ENCODE measurements at regions not wholly inside any gene's neighbourhood (a gene's known extent, or its start where the extent isn't known, plus 50 kb on each side); places are given as distances from the start of the nearest gene placed in this dataset.

DNA sequence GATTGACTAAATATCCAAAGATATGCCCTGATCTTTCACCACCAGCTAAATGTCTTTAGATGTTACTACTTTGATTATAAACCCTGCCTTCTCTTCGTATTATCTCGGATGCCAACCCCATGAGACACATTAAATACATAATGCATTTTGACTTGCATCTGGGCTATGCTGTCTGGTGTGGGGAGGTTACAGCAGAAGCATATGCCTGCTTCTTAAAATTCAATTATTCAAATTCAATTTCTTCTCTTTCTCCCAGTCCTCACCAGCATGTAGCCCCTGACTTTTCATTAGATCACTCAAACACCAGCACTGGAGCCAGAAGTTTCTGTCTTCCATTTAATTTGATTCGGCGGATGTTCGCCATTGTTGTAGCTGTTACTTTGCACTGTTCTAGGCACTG lies 360.7 kb upstream of the CAMK1G start (continued):
- no peak for TF ChIP-seq REST (IDR thresholded peaks at IDR 0.05; ENCODE audit: unreplicated experiment)
- TF ChIP-seq POLR2AphosphoS5 (IDR thresholded peaks at IDR 0.05; ENCODE audit: low read depth) = no peak
- TF ChIP-seq STAT1 (IDR thresholded peaks at IDR 0.05; ENCODE audit: unreplicated experiment) = no peak

DNA sequence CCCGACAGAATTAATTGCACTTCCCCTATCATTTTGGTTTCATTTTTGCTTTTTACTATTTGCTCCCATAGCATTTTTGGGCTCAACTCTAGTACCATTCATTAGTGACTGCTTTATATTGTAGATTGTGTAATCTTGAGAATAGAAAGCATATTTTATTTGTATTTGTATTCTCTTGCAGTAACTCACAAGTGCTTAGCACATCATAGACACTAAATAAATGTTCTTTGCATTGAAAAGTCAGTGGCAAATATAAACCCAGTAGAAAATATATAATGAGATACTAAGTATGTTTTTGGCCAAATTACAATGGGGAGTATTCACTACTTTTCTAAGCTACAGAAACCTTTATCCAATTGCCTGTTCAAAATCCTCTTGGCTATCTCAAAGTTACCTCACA lies 359.7 kb upstream of the CAMK1G start:
- H3K9me2 ChIP-seq (ENCODE audit: insufficient read depth) = 0 out of 2 replicates have a peak, but pooled peaks cover 9% of the 10 kb centered on the region
- no peak overlapping the region for H3K4me3 ChIP-seq
- Mint-ChIP-seq H3K27ac (no peak overlapping the region), H3K36me3 (ENCODE audit: low read depth) (no peaks in the 10 kb centered on the region), H3K4me3 (no peak overlapping the region), H3K27me3 (ENCODE audit: insufficient read depth, low read depth, poor library complexity) (peaks cover 2% of the 10 kb centered on the region), H3K4me1 (peaks cover 16% of the 10 kb centered on the region), H3K9me3 (no peaks in the 10 kb centered on the region)
- H2AFZ ChIP-seq = 0 out of 2 replicates have a peak overlapping the region, but pooled peaks have one; percentile 34
- no peak for TF ChIP-seq NANOG (IDR thresholded peaks at IDR 0.05; ENCODE audit: borderline replicate concordance)
- TF ChIP-seq ETS1 (IDR thresholded peaks at IDR 0.05) = no peak
- no peak overlapping the region for H3K27ac ChIP-seq (ENCODE audit: low read depth)
- no peaks in the 10 kb centered on the region for H4K20me1 ChIP-seq (replicated peaks; ENCODE audit: insufficient read depth)
- DNase-seq (ENCODE audit: low spot score) (no peak), ATAC-seq (no peak)
- H3K36me3 ChIP-seq (ENCODE audit: insufficient read depth) = no peaks in the 10 kb centered on the region
- H3K4me1 ChIP-seq (ENCODE audit: insufficient read depth) = peaks cover 16% of the 10 kb centered on the region
- H3K4me2 ChIP-seq = no peak overlapping the region
- H3F3A ChIP-seq (replicated peaks; ENCODE audit: low read depth) = no peaks in the 10 kb centered on the region
- H3K27me3 ChIP-seq (ENCODE audit: insufficient read depth) = no peaks in the 10 kb centered on the region
- H3K79me2 ChIP-seq (replicated peaks; ENCODE audit: insufficient read depth) = no peaks in the 10 kb centered on the region

DNA sequence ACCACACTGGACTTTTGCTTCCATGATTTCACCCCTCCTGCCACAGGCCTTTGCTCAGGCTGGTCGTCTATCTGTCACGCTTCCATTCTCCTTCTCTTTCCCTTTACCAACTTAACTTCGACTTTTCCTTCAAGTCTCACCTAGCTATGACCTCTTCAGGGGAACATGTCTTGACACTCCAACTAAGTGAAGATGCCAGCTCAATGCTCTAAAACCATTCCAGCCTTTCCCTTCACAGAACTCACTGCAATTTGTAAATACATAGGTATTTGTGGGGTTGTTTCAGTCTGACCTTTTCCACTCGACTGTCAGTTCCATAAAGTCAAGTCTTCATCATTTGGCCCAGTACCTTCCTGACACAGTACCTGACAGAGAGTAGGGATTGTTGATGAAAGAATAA lies 358.6 kb upstream of the CAMK1G start:
- ATAC-seq (no peak), DNase-seq (ENCODE audit: low spot score) (no peak)
- no peak overlapping the region for H3K27ac ChIP-seq (ENCODE audit: low read depth)
- no peaks in the 10 kb centered on the region for H3K27me3 ChIP-seq (ENCODE audit: insufficient read depth)
- Mint-ChIP-seq H3K9me3 (no peaks in the 10 kb centered on the region), H3K36me3 (ENCODE audit: low read depth) (no peaks in the 10 kb centered on the region), H3K27me3 (ENCODE audit: insufficient read depth, low read depth, poor library complexity) (peaks cover 2% of the 10 kb centered on the region), H3K4me3 (no peak overlapping the region), H3K4me1 (peaks cover 16% of the 10 kb centered on the region), H3K27ac (no peak overlapping the region)
- H4K20me1 ChIP-seq (replicated peaks; ENCODE audit: insufficient read depth) = no peaks in the 10 kb centered on the region
- no peak overlapping the region for H2AFZ ChIP-seq
- H3K36me3 ChIP-seq (ENCODE audit: insufficient read depth) = no peaks in the 10 kb centered on the region
- no peak overlapping the region for H3K4me3 ChIP-seq
- H3K79me2 ChIP-seq (replicated peaks; ENCODE audit: insufficient read depth) = no peaks in the 10 kb centered on the region
- H3F3A ChIP-seq (replicated peaks; ENCODE audit: low read depth) = no peaks in the 10 kb centered on the region
- no peak overlapping the region for H3K4me2 ChIP-seq
- H3K9me2 ChIP-seq (ENCODE audit: insufficient read depth) = 0 out of 2 replicates have a peak, but pooled peaks cover 7% of the 10 kb centered on the region
- H3K4me1 ChIP-seq (ENCODE audit: insufficient read depth) = peaks cover 16% of the 10 kb centered on the region
- TF ChIP-seq ZNF462 (CRISPR knock-in tag; IDR thresholded peaks at IDR 0.05) = no peak
- TF ChIP-seq NANOG (IDR thresholded peaks at IDR 0.05; ENCODE audit: borderline replicate concordance) = no peak
- TF ChIP-seq ZNF331 (CRISPR knock-in tag; IDR thresholded peaks at IDR 0.05; ENCODE audit: low read depth) = no peak
- TF ChIP-seq STAT1 (IDR thresholded peaks at IDR 0.05; ENCODE audit: unreplicated experiment) = no peak
- no peak for TF ChIP-seq CREB1 (CRISPR knock-in tag; IDR thresholded peaks at IDR 0.05; ENCODE audit: low read depth)
- no peak for TF ChIP-seq EZH2 (IDR thresholded peaks at IDR 0.05; ENCODE audit: low read depth, unreplicated experiment)
- no peak for TF ChIP-seq POLR2AphosphoS5 (IDR thresholded peaks at IDR 0.05; ENCODE audit: low read depth)
- no peak for TF ChIP-seq JUNB (IDR thresholded peaks at IDR 0.05; ENCODE audit: unreplicated experiment)

Data from GM23338 (cell line).